SKM-1 (cell line): ENCODE measurements at regions not wholly inside any gene's neighbourhood (a gene's known extent, or its start where the extent isn't known, plus 50 kb on each side); places are given as distances from the start of the nearest gene placed in this dataset.
"Not testable (repeated sequence)": the region's sequence is repeated elsewhere in the genome, so short reads cannot be mapped to it uniquely, and the experiment has no call there.

ENCODE experiments used
- DNase-seq: peaks from one replicate; lab custom pipeline; 2025; ENCODE audit not compliant: unreplicated experiment; lab: John Stamatoyannopoulos, UW

DNA sequence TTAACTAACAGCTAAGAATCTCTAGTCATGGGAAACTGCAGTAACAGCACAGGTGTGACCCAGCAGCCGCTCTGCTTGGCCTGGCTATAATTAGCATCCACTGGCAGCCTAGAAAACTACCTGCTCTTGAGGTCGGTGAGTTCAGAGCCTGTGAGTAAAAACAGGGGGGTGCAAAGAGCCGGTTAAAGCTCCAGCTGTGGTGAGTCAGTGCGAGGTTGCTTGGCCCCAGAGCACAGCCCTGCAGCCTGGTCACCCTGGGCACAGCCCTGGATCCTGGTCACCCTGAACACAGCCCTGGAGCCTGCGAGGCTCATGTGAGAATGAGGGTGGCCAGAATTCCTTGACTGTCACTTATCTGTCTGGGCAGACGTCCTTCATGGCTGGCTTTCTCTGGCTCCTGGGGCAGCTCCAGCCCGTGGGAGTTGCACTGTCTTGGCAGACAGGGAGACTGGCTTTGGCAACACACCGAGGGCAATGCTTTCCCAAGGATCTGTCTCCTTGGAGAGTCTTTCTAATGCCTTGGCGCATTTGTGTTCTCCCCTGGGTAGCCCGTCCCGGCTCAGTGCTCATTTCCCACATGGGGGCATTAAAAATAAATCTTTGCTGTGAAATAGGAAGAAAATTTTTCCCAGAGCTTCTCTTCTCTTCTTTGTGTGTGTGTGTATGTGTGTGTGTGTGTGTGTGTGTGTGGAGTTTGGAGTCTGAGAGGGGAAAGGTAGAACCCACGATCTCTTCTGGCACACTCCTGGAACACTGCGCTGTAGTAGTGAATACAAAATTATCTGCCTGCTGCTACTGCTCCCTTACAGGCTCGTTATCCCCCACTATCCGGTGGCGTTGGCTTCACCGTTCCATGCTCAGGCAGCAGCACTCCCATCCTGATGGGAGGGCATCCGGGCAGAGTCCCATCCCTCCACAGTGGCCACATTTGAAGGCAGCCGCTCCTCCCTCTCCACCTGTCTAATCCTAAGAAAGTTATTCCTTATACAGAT lies 250.2 kb upstream of the MEX3C start:
- no peak for DNase-seq

GRCh38 chr18:51448949-51449348 lies 251.5 kb upstream of the MEX3C start:
- no peak for DNase-seq

- DNase-seq, result no peak
Measured at GRCh38 chr18:51453594-51453993, 256.1 kb upstream of the MEX3C start.

DNA sequence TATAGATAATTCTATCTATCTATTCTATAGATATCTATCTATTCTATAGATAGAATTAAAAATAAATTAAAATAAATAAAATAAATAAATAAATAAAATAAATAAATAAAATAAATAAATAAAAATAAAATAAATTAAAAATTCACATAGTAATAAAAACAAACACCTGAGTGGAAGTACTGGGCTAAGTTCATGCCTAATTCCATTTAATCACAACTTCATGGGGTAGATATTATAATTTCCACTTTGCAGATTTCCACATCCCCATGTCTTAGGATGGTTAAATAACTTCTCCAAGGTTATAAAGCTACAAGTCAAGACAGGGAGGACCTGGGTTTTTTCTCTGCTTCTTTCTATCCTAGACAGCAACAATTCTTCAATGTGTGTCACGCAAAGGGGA lies 261.4 kb upstream of the MEX3C start:
- DNase-seq, result no peak

DNA sequence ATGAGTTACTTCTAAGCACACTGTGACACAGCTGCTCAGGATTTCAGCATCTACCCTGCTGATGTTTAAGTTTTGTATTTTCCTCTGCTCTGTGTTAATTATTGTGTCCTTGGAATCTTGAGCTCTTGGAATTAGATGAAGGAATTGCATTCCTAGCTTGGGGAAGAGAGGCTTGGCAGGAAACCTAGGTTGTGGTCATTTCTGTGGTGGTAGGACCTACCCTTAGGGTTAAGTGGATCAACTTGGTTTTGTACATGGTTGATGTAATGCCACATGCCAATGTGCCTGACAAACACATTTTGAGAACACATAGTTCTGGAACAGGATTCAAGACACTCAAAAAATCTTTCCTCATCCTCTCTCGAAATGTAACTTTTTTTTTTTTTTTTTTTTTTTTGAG lies 264.5 kb upstream of the MEX3C start:
- DNase-seq, result no peak

GRCh38 chr18:51463483-51464136 lies 266.1 kb upstream of the MEX3C start:
- DNase-seq, result no peak

GRCh38 chr18:51478908-51479307 lies 281.4 kb upstream of the MEX3C start:
- no peak for DNase-seq

DNA sequence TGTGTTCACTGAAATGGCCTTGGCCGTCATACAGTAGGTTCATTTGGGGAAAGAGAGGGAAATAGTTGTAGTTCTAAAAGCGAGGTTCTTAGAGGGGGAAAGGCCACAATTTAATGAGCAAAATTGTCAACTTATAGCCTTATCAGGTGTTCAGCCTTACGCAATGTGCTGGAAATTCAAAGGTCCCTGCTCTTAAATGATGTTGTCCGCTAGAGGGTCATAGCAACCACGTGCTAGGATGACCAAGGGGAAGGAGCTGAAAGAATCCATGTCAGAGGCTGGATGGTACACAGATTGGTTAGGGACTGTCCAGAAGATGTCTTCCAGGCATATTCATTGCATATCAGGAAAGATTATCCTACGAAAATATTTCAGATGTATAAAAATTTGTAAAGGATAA lies 282.3 kb upstream of the MEX3C start:
- DNase-seq, result no peak

- no peak for DNase-seq
Measured at GRCh38 chr18:51480407-51481261, 283.2 kb upstream of the MEX3C start.

DNA sequence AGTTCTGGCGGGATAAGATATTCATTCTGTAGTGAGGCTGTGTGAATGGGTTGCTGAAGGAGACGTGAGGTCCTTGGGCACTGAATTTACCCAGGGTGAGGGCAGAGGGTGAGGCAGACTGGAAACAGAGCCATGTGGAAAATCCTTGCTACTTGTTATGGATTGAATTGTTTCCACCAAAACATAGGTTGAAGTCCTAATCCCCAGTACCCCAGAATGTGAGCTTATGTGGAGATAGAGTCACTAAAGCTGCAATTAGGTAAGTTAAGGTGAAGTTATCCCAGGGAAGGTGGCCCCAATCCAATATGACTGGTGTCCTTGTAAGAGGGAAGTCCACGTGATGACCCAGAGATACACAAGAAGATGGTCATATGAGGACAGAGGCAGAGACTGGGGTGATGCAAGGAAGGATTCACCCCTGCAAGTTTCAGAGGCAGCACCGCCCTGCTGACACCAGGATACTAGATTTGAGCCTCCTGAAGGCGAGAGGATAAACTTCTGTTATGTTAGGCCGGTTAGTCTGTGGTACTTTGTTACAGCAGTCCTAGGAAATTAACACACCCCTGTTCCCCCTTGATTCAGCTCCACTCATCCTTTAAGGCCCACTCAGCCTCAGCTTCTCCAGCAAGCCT lies 289.4 kb upstream of the MEX3C start:
- DNase-seq, result no peak

DNA sequence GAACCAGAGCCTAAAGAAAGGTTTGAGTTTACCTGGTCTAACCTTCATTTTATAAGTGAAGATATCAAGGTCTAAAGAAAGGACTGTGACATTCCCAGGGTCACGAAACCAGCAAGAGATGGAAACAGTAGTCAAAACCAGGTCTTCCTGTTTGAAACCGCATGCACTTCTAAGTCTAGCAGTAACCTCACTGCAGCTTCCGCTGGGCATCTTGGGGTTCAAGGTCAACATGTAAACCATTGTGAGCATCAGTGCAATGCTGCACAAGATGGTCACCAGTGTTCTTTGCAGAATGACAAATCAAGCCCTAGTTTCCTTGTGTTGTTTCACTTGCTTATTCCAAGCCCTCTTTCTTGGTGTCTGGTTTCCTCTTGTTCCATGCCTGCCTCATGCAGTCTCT lies 292.9 kb upstream of the MEX3C start:
- no peak for DNase-seq

DNA sequence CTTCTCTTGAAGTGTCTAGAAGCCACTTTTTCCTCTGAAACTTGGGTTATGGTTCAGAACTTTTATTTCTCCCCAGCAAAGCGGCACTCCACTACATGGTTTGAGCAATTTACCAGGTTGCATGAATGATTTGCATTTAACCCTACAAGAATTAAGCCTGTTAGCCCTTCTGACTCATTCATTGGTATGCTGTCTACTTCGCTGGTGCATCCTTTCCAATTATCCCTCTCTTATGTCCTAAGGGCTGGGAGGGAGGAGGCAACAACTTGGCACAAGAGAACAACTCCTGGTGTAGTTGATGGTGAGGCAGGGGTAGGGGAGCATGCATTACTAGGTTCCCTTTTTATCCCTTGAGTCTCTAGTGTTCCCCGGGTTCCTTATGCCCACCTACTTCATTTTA lies 293.4 kb upstream of the MEX3C start:
- no peak for DNase-seq

- DNase-seq, result no peak
Measured at GRCh38 chr18:51491678-51492372, 294.3 kb upstream of the MEX3C start.

GRCh38 chr18:51498085-51498855 lies 300.8 kb upstream of the MEX3C start:
- DNase-seq, result no peak

DNA sequence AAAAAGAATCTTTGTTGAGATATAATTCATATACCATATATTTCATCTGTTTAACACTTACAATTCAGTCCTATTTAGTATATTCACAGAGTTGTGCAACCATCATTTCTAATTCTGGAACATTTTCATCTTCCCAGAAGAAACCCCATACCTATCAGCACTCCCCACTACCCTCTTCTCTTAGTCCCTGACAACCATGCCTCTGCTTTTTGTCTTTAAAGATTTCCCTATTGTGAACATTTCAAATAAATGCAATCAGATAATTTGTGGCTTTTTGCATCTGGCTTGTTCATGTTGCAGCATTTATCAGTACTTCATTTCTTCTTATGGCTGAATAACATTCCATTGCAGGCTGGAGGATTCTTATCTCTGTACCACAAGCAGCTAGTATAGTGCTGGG lies 305.9 kb upstream of the MEX3C start:
- DNase-seq, result no peak

GRCh38 chr18:51506811-51507210 lies 309.3 kb upstream of the MEX3C start:
- no peak for DNase-seq

- DNase-seq, result not testable (repeated sequence)
Measured at GRCh38 chr18:51508410-51508809, 310.9 kb upstream of the MEX3C start.

DNA sequence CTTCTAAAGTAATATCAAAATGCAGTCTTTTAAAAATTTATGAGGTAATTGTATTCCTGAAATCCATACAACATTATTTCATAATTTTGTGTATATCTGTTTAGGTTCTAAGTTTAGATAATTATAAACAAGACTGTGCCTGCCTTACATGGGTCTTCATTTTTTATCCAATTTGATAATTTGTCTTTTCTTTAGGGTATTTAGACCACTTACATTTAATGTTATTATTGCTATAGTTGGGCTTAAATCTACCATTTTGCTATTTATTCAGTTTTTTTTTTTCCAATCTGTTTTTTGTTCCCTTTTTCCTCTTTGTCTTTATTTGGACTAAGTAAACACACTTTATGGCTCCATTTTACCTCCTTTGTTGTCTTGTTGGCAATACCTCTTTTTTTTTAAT lies 312.5 kb upstream of the MEX3C start:
- no peak for DNase-seq

DNA sequence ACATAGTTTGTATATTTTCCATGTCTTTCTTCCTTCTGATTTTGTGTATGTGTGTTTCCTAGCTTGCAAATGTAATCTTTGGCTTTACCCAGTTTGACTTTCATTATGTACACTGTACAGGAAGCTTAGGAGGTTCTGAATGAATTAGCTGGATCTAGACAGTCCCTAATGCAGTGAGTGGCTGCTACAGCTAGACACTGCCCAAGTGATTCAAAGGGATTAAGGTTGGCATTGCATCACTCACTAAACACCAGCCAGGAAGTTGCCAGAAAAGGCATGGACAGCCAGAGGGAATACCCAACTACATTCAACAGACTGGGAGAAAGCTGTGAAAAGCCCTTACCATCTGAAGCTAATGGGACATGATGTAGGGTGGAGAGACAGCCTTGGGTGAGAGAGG lies 316.0 kb upstream of the MEX3C start:
- DNase-seq, result no peak

DNA sequence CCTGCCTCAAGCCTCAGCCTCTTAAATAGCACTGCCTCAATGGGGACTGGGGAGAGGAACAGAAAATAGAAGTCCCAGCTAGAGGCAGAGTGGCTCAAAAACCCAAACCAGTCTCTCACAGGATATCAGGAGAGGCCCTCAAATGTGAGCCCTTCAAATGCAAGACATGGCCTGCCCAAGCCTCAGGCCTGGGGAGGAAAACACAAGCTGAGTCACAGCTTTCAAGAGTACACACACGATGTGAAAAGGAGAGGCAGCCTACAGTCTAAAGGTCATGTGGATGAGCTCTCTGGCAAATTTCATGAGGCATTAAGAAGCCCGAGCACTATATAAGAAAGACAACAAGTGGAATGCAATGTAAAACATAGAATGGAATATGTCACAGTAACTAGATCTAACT lies 316.6 kb upstream of the MEX3C start:
- DNase-seq, result no peak
